ENCODE measurements at regions not wholly inside any gene's neighbourhood (a gene's known extent, or its start where the extent isn't known, plus 50 kb on each side); places are given as distances from the start of the nearest gene placed in this dataset.
"Not testable (repeated sequence)": the region's sequence is repeated elsewhere in the genome, so short reads cannot be mapped to it uniquely, and the experiment has no call there.

GRCh38 chr11:67803055-67803454, 128.6 kb upstream of the ALDH3B2 start:
- H3K9me3 ChIP-seq (ENCODE audit: control extremely low read depth in 1 of 3, control insufficient read depth in 2 of 3, insufficient read depth in 1 of 3, low read length in 2 of 3); H3K9me3 Mint-ChIP-seq (ENCODE audit: insufficient read depth); H3K36me3 ChIP-seq (replicated peaks in 1 of 2; ENCODE audit: control extremely low read depth in 1 of 2, control insufficient read depth in 1 of 2, extremely low read depth in 1 of 2, insufficient read depth in 2 of 2, low read length in 1 of 2); H3K9ac ChIP-seq (ENCODE audit: low read length); POLR2A ChIA-PET; CTCF ChIA-PET; H4K20me1 ChIP-seq (ENCODE audit: control insufficient read depth, insufficient read depth, low read length, poor library complexity, severe bottlenecking); H3K79me2 ChIP-seq (ENCODE audit: control insufficient read depth, insufficient read depth, low read length); H3K27ac Mint-ChIP-seq; H3K27me3 ChIP-seq (replicated peaks in 1 of 4; ENCODE audit: control extremely low read depth in 1 of 4, control insufficient read depth in 3 of 4, insufficient read depth in 4 of 4, low read length in 3 of 4); H3K27ac ChIP-seq (ENCODE audit: low read length in 2 of 2); H3K4me1 ChIP-seq (ENCODE audit: control insufficient read depth in 2 of 2, insufficient read depth in 2 of 2, low read length in 2 of 2); H3K4me3 ChIP-seq (ENCODE audit: control extremely low read depth in 1 of 5, extremely low read depth in 1 of 5, insufficient read depth in 1 of 5, low read depth in 2 of 5, low read length in 4 of 5); H3K27me3 Mint-ChIP-seq; H3K4me2 ChIP-seq (replicated peaks; ENCODE audit: low read depth, low read length, poor library complexity, severe bottlenecking); H3K4me3 Mint-ChIP-seq; DNase-seq; H2AFZ ChIP-seq (ENCODE audit: insufficient read depth, low read depth, low read length, poor library complexity, severe bottlenecking); ATAC-seq (ENCODE audit: low read depth): not testable (repeated sequence)
- intact Hi-C loops (cut with micrococcal nuclease): loop anchor here (10.0 kb wide), 1 partner anchor 448 kb away; the partner anchor contains the start of gene POLD4
- WGBS (ENCODE audit: insufficient coverage): 81% methylated on average over 7 of the region's 7 CpGs
- H3K4me1 Mint-ChIP-seq: peaks cover 12% of the 10 kb centered on the region

- H3K4me1 Mint-ChIP-seq: peaks cover 12% of the 10 kb centered on the region
- H3K9ac ChIP-seq (ENCODE audit: low read length); H3K4me3 ChIP-seq (ENCODE audit: control extremely low read depth in 1 of 5, extremely low read depth in 1 of 5, insufficient read depth in 1 of 5, low read depth in 2 of 5, low read length in 4 of 5); H4K20me1 ChIP-seq (ENCODE audit: control insufficient read depth, insufficient read depth, low read length, poor library complexity, severe bottlenecking); ATAC-seq (ENCODE audit: low read depth); H3K27ac ChIP-seq (ENCODE audit: low read length in 2 of 2); DNase-seq; H3K9me3 ChIP-seq (ENCODE audit: control extremely low read depth in 1 of 3, control insufficient read depth in 2 of 3, insufficient read depth in 1 of 3, low read length in 2 of 3); H3K4me1 ChIP-seq (ENCODE audit: control insufficient read depth in 2 of 2, insufficient read depth in 2 of 2, low read length in 2 of 2); H3K36me3 ChIP-seq (replicated peaks in 1 of 2; ENCODE audit: control extremely low read depth in 1 of 2, control insufficient read depth in 1 of 2, extremely low read depth in 1 of 2, insufficient read depth in 2 of 2, low read length in 1 of 2); POLR2A ChIA-PET; H2AFZ ChIP-seq (ENCODE audit: insufficient read depth, low read depth, low read length, poor library complexity, severe bottlenecking); H3K9me3 Mint-ChIP-seq (ENCODE audit: insufficient read depth); H3K27ac Mint-ChIP-seq; H3K27me3 ChIP-seq (replicated peaks in 1 of 4; ENCODE audit: control extremely low read depth in 1 of 4, control insufficient read depth in 3 of 4, insufficient read depth in 4 of 4, low read length in 3 of 4); H3K27me3 Mint-ChIP-seq; CTCF ChIA-PET; H3K4me2 ChIP-seq (replicated peaks; ENCODE audit: low read depth, low read length, poor library complexity, severe bottlenecking); H3K4me3 Mint-ChIP-seq; H3K79me2 ChIP-seq (ENCODE audit: control insufficient read depth, insufficient read depth, low read length): not testable (repeated sequence)
- no CpG with 5 or more reads among the region's 4 CpGs for WGBS (ENCODE audit: insufficient coverage)
- intact Hi-C loops (cut with micrococcal nuclease): loop anchor here (10.0 kb wide), 1 partner anchor 448 kb away; the partner anchor contains the start of gene POLD4
Measured at GRCh38 chr11:67802623-67803022, 128.2 kb upstream of the ALDH3B2 start.

- H3K9ac ChIP-seq (ENCODE audit: low read length); ATAC-seq (ENCODE audit: low read depth); H3K27me3 ChIP-seq (replicated peaks in 1 of 4; ENCODE audit: control extremely low read depth in 1 of 4, control insufficient read depth in 3 of 4, insufficient read depth in 4 of 4, low read length in 3 of 4); H2AFZ ChIP-seq (ENCODE audit: insufficient read depth, low read depth, low read length, poor library complexity, severe bottlenecking); H4K20me1 ChIP-seq (ENCODE audit: control insufficient read depth, insufficient read depth, low read length, poor library complexity, severe bottlenecking); H3K9me3 ChIP-seq (ENCODE audit: control extremely low read depth in 1 of 3, control insufficient read depth in 2 of 3, insufficient read depth in 1 of 3, low read length in 2 of 3); H3K9me3 Mint-ChIP-seq (ENCODE audit: insufficient read depth); H3K36me3 ChIP-seq (replicated peaks in 1 of 2; ENCODE audit: control extremely low read depth in 1 of 2, control insufficient read depth in 1 of 2, extremely low read depth in 1 of 2, insufficient read depth in 2 of 2, low read length in 1 of 2); CTCF ChIA-PET; H3K4me1 ChIP-seq (ENCODE audit: control insufficient read depth in 2 of 2, insufficient read depth in 2 of 2, low read length in 2 of 2); POLR2A ChIA-PET; H3K27me3 Mint-ChIP-seq; H3K4me2 ChIP-seq (replicated peaks; ENCODE audit: low read depth, low read length, poor library complexity, severe bottlenecking); H3K27ac Mint-ChIP-seq; DNase-seq; H3K4me3 ChIP-seq (ENCODE audit: control extremely low read depth in 1 of 5, extremely low read depth in 1 of 5, insufficient read depth in 1 of 5, low read depth in 2 of 5, low read length in 4 of 5); H3K27ac ChIP-seq (ENCODE audit: low read length in 2 of 2); H3K79me2 ChIP-seq (ENCODE audit: control insufficient read depth, insufficient read depth, low read length); H3K4me3 Mint-ChIP-seq: not testable (repeated sequence)
- peaks cover 10% of the 10 kb centered on the region for H3K4me1 Mint-ChIP-seq
- 91% methylated on average over 6 of the region's 6 CpGs for WGBS (ENCODE audit: insufficient coverage)
- intact Hi-C loops (cut with micrococcal nuclease): loop anchor here (10.0 kb wide), 1 partner anchor 447 kb away; the partner anchor contains the start of gene POLD4
Measured at GRCh38 chr11:67801397-67801796, 127.0 kb upstream of the ALDH3B2 start.

GRCh38 chr11:67800591-67800990, 126.2 kb upstream of the ALDH3B2 start:
- H3K9me3 ChIP-seq (ENCODE audit: control extremely low read depth in 1 of 3, control insufficient read depth in 2 of 3, insufficient read depth in 1 of 3, low read length in 2 of 3); H3K4me2 ChIP-seq (replicated peaks; ENCODE audit: low read depth, low read length, poor library complexity, severe bottlenecking); DNase-seq; H3K27ac ChIP-seq (ENCODE audit: low read length in 2 of 2); H3K4me3 ChIP-seq (ENCODE audit: control extremely low read depth in 1 of 5, extremely low read depth in 1 of 5, insufficient read depth in 1 of 5, low read depth in 2 of 5, low read length in 4 of 5); H3K79me2 ChIP-seq (ENCODE audit: control insufficient read depth, insufficient read depth, low read length); H3K4me1 Mint-ChIP-seq; H3K4me3 Mint-ChIP-seq; CTCF ChIA-PET; H3K27me3 ChIP-seq (replicated peaks in 1 of 4; ENCODE audit: control extremely low read depth in 1 of 4, control insufficient read depth in 3 of 4, insufficient read depth in 4 of 4, low read length in 3 of 4); H3K27me3 Mint-ChIP-seq; H2AFZ ChIP-seq (ENCODE audit: insufficient read depth, low read depth, low read length, poor library complexity, severe bottlenecking); H3K9me3 Mint-ChIP-seq (ENCODE audit: insufficient read depth); H3K36me3 ChIP-seq (replicated peaks in 1 of 2; ENCODE audit: control extremely low read depth in 1 of 2, control insufficient read depth in 1 of 2, extremely low read depth in 1 of 2, insufficient read depth in 2 of 2, low read length in 1 of 2); H4K20me1 ChIP-seq (ENCODE audit: control insufficient read depth, insufficient read depth, low read length, poor library complexity, severe bottlenecking); H3K4me1 ChIP-seq (ENCODE audit: control insufficient read depth in 2 of 2, insufficient read depth in 2 of 2, low read length in 2 of 2); ATAC-seq (ENCODE audit: low read depth); POLR2A ChIA-PET; H3K27ac Mint-ChIP-seq; H3K9ac ChIP-seq (ENCODE audit: low read length): not testable (repeated sequence)
- intact Hi-C loops (cut with micrococcal nuclease): loop anchor here (10.0 kb wide), 1 partner anchor 446 kb away; the partner anchor contains the start of gene POLD4
- WGBS (ENCODE audit: insufficient coverage): 95% methylated on average over 10 of the region's 11 CpGs
